Gastroesophageal sphincter (tissue), 4 donors: ENCODE measurements at regions not wholly inside any gene's neighbourhood (a gene's known extent, or its start where the extent isn't known, plus 50 kb on each side); places are given as distances from the start of the nearest gene placed in this dataset.

Source experiments
- ATAC-seq: fragments of 150-250 bp; one replicate; pipeline ENCODE4 v1.9.1; 2016; ENCODE audit warnings: mild to moderate bottlenecking, moderate library complexity
- H3K27ac ChIP-seq, 4 donors: fragments of 200-600 bp; sonication (generic) in 3 of 4; 1 replicate in 3 of 4; 2 replicates in 1 of 4; pipeline ENCODE4 v1.5.1; 2016 to 2019
- H3K27me3 ChIP-seq: fragments of 200-600 bp; sonication (generic); one replicate; pipeline ENCODE4 v1.5.1; 2019
- H3K36me3 ChIP-seq, 2 donors: fragments of 200-600 bp; sonication (generic); one replicate each; pipeline ENCODE4 v1.5.1; 2019; ENCODE audit warnings: control low read depth in 1 of 2
- H3K4me1 ChIP-seq, 3 donors: fragments of 200-600 bp; sonication (generic); 1 replicate in 2 of 3; 2 replicates in 1 of 3; pipeline ENCODE4 v1.5.1; 2016 to 2019; ENCODE audit warnings: control low read depth in 2 of 3
- H3K4me3 ChIP-seq, 2 donors: fragments of 200-600 bp; sonication (generic); one replicate each; pipeline ENCODE4 v1.5.1; 2019; ENCODE audit warnings: mild to moderate bottlenecking in 1 of 2, moderate library complexity in 1 of 2
- H3K9me3 ChIP-seq, 3 donors: fragments of 200-600 bp; sonication (generic); one replicate each; pipeline ENCODE4 v1.5.1; 2017 to 2019; ENCODE audit warnings: control low read depth in 2 of 3
- CTCF ChIP-seq, 4 experiments: fragments of 200-600 bp in 2 of 4; fragments of 450-650 bp in 2 of 4; sonication (generic) in 1 of 4; IDR thresholded peaks; one replicate each; pipeline ENCODE4 v1.5.1; 2017 to 2019; ENCODE audit warnings: antibody characterized with exemption in 4 of 4, mild to moderate bottlenecking in 2 of 4, moderate library complexity in 2 of 4
- EP300 ChIP-seq: sonication (generic); formaldehyde crosslinking; IDR thresholded peaks from one replicate; pipeline ENCODE4 v1.6.1; 2017; ENCODE audit warnings: antibody characterized with exemption, mild to moderate bottlenecking
- POLR2A ChIP-seq, 2 donors: fragments of 450-650 bp; IDR thresholded peaks; one replicate each; pipeline ENCODE4 v1.6.1; 2017; ENCODE audit warnings: antibody characterized with exemption in 2 of 2, mild to moderate bottlenecking in 2 of 2, moderate library complexity in 1 of 2
- POLR2AphosphoS5 ChIP-seq: sonication (generic); formaldehyde crosslinking; IDR thresholded peaks from one replicate; pipeline ENCODE4 v1.6.1; 2017; ENCODE audit warnings: antibody characterized with exemption
- WGBS, 2 donors: methylation state at CpG; one replicate each; pipeline ENCODE4 v1.1.5; 2018; ENCODE audit warnings: low coverage in 1 of 2; 5-methylcytosine and 5-hydroxymethylcytosine counted together

- no peaks in the 10 kb centered on the region for H3K36me3 ChIP-seq
- no peak overlapping the region for H3K27ac ChIP-seq
- WGBS, 2 donors, result 80 to 84% methylated on average over 1 to 3 of the region's 7 CpGs
- peaks cover 12% of the 10 kb centered on the region for H3K27me3 ChIP-seq
- no peaks in the 10 kb centered on the region for H3K9me3 ChIP-seq
- H3K4me1 ChIP-seq, result peaks cover 0 to 11% (median 0%) of the 10 kb centered on the region in 3 donors
- H3K4me3 ChIP-seq, result no peak overlapping the region
- TF ChIP-seq POLR2A (IDR thresholded peaks at IDR 0.05) (no peak), POLR2AphosphoS5 (no peak), CTCF (IDR thresholded peaks at IDR 0.05) (no peak), EP300 (no peak)
- no peak for ATAC-seq
Observed at GRCh38 chr10:71063401-71063800, 149.0 kb upstream of the UNC5B start.

GRCh38 chr10:71064413-71065118 is 147.8 kb upstream of the UNC5B start:
- H3K27ac ChIP-seq, result no peak overlapping the region

GRCh38 chr10:71065659-71066058 is 146.7 kb upstream of the UNC5B start:
- Histone ChIP-seq H3K4me1 (peaks cover 0 to 21% (median 0%) of the 10 kb centered on the region in 3 donors), H3K27me3 (peaks cover 9% of the 10 kb centered on the region), H3K36me3 (no peaks in the 10 kb centered on the region), H3K27ac (no peak overlapping the region), H3K9me3 (no peaks in the 10 kb centered on the region), H3K4me3 (no peak overlapping the region)
- ATAC-seq, result no peak
- WGBS, 2 donors, result 100% methylated on average over 1 of the region's 4 CpGs
- no peak for TF ChIP-seq POLR2A (IDR thresholded peaks at IDR 0.05)
- TF ChIP-seq EP300, result no peak
- TF ChIP-seq CTCF (IDR thresholded peaks at IDR 0.05), result no peak
- TF ChIP-seq POLR2AphosphoS5, result no peak

More at GRCh38 chr10:71064413-71065118, 147.8 kb upstream of the UNC5B start:
- peaks cover 0 to 20% (median 0%) of the 10 kb centered on the region in 3 donors for H3K4me1 ChIP-seq
- 62 to 97% methylated on average over 4 to 8 of the region's 13 CpGs for WGBS, 2 donors
- H3K9me3 ChIP-seq, result no peaks in the 10 kb centered on the region
- ATAC-seq, result no peak
- TF ChIP-seq EP300 (no peak), POLR2A (IDR thresholded peaks at IDR 0.05) (no peak), POLR2AphosphoS5 (no peak), CTCF (IDR thresholded peaks at IDR 0.05) (no peak)
- H3K27me3 ChIP-seq, result peaks cover 10% of the 10 kb centered on the region
- H3K36me3 ChIP-seq, result no peaks in the 10 kb centered on the region
- H3K4me3 ChIP-seq, result no peak overlapping the region

GRCh38 chr10:71066600-71066999 is 145.8 kb upstream of the UNC5B start:
- Histone ChIP-seq H3K9me3 (no peaks in the 10 kb centered on the region), H3K4me3 (no peak overlapping the region), H3K36me3 (no peaks in the 10 kb centered on the region), H3K4me1 (peaks cover 0 to 21% (median 0%) of the 10 kb centered on the region in 3 donors), H3K27ac (no peak overlapping the region), H3K27me3 (peaks cover 9% of the 10 kb centered on the region)
- 88% methylated on average over 7 of the region's 10 CpGs; no CpG with 5 or more reads in 1 of the 2 donors for WGBS, 2 donors
- TF ChIP-seq POLR2A (IDR thresholded peaks at IDR 0.05), result no peak
- TF ChIP-seq EP300, result no peak
- TF ChIP-seq POLR2AphosphoS5, result no peak
- no peak for TF ChIP-seq CTCF (IDR thresholded peaks at IDR 0.05)
- ATAC-seq, result no peak

- Histone ChIP-seq H3K27ac (no peak overlapping the region), H3K4me1 (peaks cover 0 to 18% (median 0%) of the 10 kb centered on the region in 3 donors), H3K9me3 (no peaks in the 10 kb centered on the region), H3K27me3 (peaks cover 7% of the 10 kb centered on the region), H3K36me3 (no peaks in the 10 kb centered on the region), H3K4me3 (no peak overlapping the region)
- no peak for TF ChIP-seq CTCF (IDR thresholded peaks at IDR 0.05)
- TF ChIP-seq EP300, result no peak
- no peak for TF ChIP-seq POLR2A (IDR thresholded peaks at IDR 0.05)
- TF ChIP-seq POLR2AphosphoS5, result no peak
- WGBS, 2 donors, result 66% methylated on average over 9 of the region's 19 CpGs; no CpG with 5 or more reads in 1 of the 2 donors
- no peak for ATAC-seq
Observed at GRCh38 chr10:71067098-71067740, 145.2 kb upstream of the UNC5B start.
